SK-MEL-5 (cell line): ENCODE measurements at regions not wholly inside any gene's neighbourhood (a gene's known extent, or its start where the extent isn't known, plus 50 kb on each side); places are given as distances from the start of the nearest gene placed in this dataset.

Experiments
- DNase-seq: peaks from one replicate; pipeline ENCODE4 v3.0.0-alpha.2; 2016; ENCODE audit warnings: low read depth, low spot score
- in situ Hi-C: cut with HindIII; loops from 2 replicates; pipeline ENCODE4 v1.10.0; 2016; ENCODE audit warnings: low sequenced_read_pairs, high pct_unique_total_duplicates, low pct_unique_long_range_greater_than_20kb

GRCh38 chr2:200150411-200151086 is 155.9 kb upstream of the SPATS2L start:
- in situ Hi-C loops, result no loop called here
- DNase-seq, result no peak

- no peak for DNase-seq
- in situ Hi-C loops, result no loop called here
These were observed 150.8 kb upstream of the SPATS2L start for GRCh38 chr2:200155652-200156051.

- DNase-seq, result peak; percentile 24
- in situ Hi-C loops, result no loop called here
These were observed 150.2 kb upstream of the SPATS2L start for GRCh38 chr2:200156166-200156835.

- in situ Hi-C loops, result no loop called here
- no peak for DNase-seq
These were observed 147.7 kb upstream of the SPATS2L start for GRCh38 chr2:200158647-200159356.

- in situ Hi-C loops, result no loop called here
- peak; percentile 45 for DNase-seq
These were observed 147.2 kb upstream of the SPATS2L start for GRCh38 chr2:200159357-200159707.

- DNase-seq, result no peak
- in situ Hi-C loops, result no loop called here
These were observed 146.4 kb upstream of the SPATS2L start for GRCh38 chr2:200159829-200160781.

- DNase-seq, result no peak
- in situ Hi-C loops, result no loop called here
These were observed 145.0 kb upstream of the SPATS2L start for GRCh38 chr2:200161458-200161857.

- no peak for DNase-seq
- in situ Hi-C loops, result no loop called here
These were observed 140.8 kb upstream of the SPATS2L start for GRCh38 chr2:200165687-200166086.

GRCh38 chr2:200168641-200169555 is 137.6 kb upstream of the SPATS2L start:
- no peak for DNase-seq
- in situ Hi-C loops, result no loop called here

- DNase-seq, result no peak
- in situ Hi-C loops, result no loop called here
These were observed 136.3 kb upstream of the SPATS2L start for GRCh38 chr2:200170221-200170620.

GRCh38 chr2:200171731-200172482 is 134.6 kb upstream of the SPATS2L start:
- in situ Hi-C loops, result no loop called here
- DNase-seq, result no peak

- no peak for DNase-seq
- in situ Hi-C loops, result no loop called here
These were observed 134.0 kb upstream of the SPATS2L start for GRCh38 chr2:200172521-200172920.

- in situ Hi-C loops, result no loop called here
- DNase-seq, result no peak
These were observed 133.4 kb upstream of the SPATS2L start for GRCh38 chr2:200172944-200173581.

- in situ Hi-C loops, result no loop called here
- no peak for DNase-seq
These were observed 132.8 kb upstream of the SPATS2L start for GRCh38 chr2:200173691-200174090.

GRCh38 chr2:200174433-200175216 is 131.9 kb upstream of the SPATS2L start:
- no peak for DNase-seq
- in situ Hi-C loops, result no loop called here
